Neutrophil (primary cell): ENCODE measurements at regions not wholly inside any gene's neighbourhood (a gene's known extent, or its start where the extent isn't known, plus 50 kb on each side); places are given as distances from the start of the nearest gene placed in this dataset.
"Not testable (repeated sequence)": the region's sequence is repeated elsewhere in the genome, so short reads cannot be mapped to it uniquely, and the experiment has no call there.

Experiments
- H3K27ac ChIP-seq: fragments of 200-600 bp; sonication (generic); 2 replicates; pipeline ENCODE4 v1.5.1; 2016; ENCODE audit warnings: mild to moderate bottlenecking, moderate library complexity
- H3K27me3 ChIP-seq: fragments of 200-600 bp; sonication (generic); 2 replicates; pipeline ENCODE4 v1.6.0; 2016; ENCODE audit warnings: mild to moderate bottlenecking
- H3K36me3 ChIP-seq: fragments of 200-600 bp; sonication (generic); 2 replicates; pipeline ENCODE4 v1.5.1; 2017
- H3K4me1 ChIP-seq, 2 experiments: fragments of 200-600 bp in 1 of 2; sonication (generic) in 1 of 2; 1 replicate in 1 of 2; 2 replicates in 1 of 2; pipeline versions ENCODE4 v1.5.1 to v1.6.1; 2013 to 2016; ENCODE audit warnings: low read depth in 1 of 2, low read length in 1 of 2, mild to moderate bottlenecking in 1 of 2, moderate library complexity in 1 of 2; ENCODE audit not compliant: control insufficient read depth in 1 of 2, insufficient read depth in 1 of 2
- H3K4me3 ChIP-seq, 2 experiments: fragments of 200-600 bp in 1 of 2; sonication (generic) in 1 of 2; 1 replicate in 1 of 2; 2 replicates in 1 of 2; pipeline ENCODE4 v1.5.1; 2013 to 2016; ENCODE audit warnings: low read depth in 1 of 2, low read length in 1 of 2, mild to moderate bottlenecking in 1 of 2, moderate library complexity in 1 of 2
- H3K9me3 ChIP-seq: fragments of 200-600 bp; sonication (generic); 2 replicates; pipeline ENCODE4 v1.5.1; 2016
- TF ChIP-seq, protein P1 (sequence below): fragments of 200-600 bp; sonication (generic); IDR thresholded peaks from 2 replicates; pipeline ENCODE4 v1.5.1; 2016; ENCODE audit warnings: antibody characterized with exemption

DNA sequence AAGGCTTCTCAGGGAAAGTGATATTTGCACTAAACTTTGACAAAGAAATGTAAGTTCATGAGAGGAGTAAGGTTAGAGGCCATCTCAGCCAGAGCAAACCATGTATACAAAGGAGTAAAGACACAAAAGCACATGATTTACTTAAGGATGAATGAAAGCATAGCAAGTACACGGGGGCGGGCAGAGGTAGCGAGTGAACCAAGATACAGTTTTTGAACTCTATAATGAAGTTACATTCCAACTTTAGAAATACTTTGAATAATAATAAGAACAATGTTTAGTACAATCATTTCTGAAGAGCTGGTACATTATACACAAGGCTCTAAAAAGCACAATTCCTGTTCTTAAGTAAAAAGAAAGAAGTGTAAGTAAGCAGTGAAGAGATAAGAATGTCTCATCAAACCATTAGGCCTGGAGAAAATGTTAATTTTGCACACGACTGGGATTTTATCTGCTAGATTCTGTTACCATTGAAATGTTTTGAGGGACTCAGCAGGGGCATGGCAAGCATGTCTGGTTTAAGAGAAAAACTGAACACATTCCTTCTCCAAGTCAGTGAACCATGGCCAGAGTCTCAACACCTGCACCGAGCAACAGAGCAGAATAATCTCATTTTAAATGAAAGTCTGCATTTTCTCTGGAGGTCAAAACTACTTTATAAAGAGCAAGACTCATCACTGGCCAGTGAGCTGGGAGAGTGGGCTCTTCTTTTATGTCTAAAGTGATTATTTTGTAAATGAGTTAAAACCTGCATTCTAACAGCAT is 147.6 kb upstream of the TRPM3 start:
- H3K4me1 ChIP-seq = no peaks in the 10 kb centered on the region

DNA sequence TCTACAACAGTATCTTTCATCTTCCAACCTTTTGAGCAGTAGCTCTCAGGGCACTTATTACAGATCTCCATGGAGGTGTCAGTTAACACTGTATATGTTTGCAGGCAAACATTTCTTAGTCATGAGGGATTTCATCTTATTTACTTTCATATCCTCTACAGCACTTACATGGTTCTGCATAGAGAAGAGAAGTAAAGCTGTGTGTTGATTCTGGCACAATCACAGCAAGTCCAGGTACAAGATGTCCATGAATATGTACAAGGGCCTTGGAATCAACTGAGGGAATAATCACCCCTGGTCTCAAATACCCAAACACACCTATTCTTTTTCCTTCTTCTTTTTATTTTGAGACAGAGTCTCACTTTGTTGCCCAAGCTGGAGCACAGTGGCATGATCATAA is 142.0 kb upstream of the TRPM3 start:
- Histone ChIP-seq H3K9me3 (no peaks in the 10 kb centered on the region), H3K36me3 (no peaks in the 10 kb centered on the region), H3K4me1 (no peaks in the 10 kb centered on the region), H3K27me3 (no peaks in the 10 kb centered on the region), H3K27ac (no peak overlapping the region), H3K4me3 (no peak overlapping the region)
- TF ChIP-seq, protein P1, sequence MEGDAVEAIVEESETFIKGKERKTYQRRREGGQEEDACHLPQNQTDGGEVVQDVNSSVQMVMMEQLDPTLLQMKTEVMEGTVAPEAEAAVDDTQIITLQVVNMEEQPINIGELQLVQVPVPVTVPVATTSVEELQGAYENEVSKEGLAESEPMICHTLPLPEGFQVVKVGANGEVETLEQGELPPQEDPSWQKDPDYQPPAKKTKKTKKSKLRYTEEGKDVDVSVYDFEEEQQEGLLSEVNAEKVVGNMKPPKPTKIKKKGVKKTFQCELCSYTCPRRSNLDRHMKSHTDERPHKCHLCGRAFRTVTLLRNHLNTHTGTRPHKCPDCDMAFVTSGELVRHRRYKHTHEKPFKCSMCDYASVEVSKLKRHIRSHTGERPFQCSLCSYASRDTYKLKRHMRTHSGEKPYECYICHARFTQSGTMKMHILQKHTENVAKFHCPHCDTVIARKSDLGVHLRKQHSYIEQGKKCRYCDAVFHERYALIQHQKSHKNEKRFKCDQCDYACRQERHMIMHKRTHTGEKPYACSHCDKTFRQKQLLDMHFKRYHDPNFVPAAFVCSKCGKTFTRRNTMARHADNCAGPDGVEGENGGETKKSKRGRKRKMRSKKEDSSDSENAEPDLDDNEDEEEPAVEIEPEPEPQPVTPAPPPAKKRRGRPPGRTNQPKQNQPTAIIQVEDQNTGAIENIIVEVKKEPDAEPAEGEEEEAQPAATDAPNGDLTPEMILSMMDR = no peak

More for the DNA sequence above, 147.6 kb upstream of the TRPM3 start:
- Histone ChIP-seq H3K9me3 (no peaks in the 10 kb centered on the region), H3K36me3 (no peaks in the 10 kb centered on the region), H3K27me3 (no peaks in the 10 kb centered on the region), H3K4me3 (no peak overlapping the region), H3K27ac (no peak overlapping the region)
- TF ChIP-seq, protein P1 = no peak

DNA sequence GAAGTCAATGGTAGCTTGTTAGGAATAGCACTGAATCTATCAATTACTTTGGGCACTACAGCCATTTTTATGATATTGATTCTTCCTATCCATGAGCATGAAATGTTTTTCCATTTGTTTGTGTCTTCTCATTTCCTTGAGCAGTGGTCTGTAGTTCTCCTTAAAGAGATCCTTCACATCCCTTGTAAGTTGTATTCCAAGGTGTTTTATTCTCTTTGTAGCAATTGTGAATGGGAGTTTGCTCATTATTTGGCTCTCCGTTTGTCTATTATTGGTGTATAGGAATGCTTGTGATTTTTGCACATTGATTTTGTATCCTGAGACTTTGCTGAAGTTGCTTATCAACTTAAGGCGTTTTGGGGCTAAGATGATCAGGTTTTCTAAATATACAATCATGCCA is 139.0 kb upstream of the TRPM3 start:
- H3K36me3 ChIP-seq, H3K4me3 ChIP-seq, H3K9me3 ChIP-seq, H3K27ac ChIP-seq, H3K4me1 ChIP-seq, H3K27me3 ChIP-seq: not testable (repeated sequence)

DNA sequence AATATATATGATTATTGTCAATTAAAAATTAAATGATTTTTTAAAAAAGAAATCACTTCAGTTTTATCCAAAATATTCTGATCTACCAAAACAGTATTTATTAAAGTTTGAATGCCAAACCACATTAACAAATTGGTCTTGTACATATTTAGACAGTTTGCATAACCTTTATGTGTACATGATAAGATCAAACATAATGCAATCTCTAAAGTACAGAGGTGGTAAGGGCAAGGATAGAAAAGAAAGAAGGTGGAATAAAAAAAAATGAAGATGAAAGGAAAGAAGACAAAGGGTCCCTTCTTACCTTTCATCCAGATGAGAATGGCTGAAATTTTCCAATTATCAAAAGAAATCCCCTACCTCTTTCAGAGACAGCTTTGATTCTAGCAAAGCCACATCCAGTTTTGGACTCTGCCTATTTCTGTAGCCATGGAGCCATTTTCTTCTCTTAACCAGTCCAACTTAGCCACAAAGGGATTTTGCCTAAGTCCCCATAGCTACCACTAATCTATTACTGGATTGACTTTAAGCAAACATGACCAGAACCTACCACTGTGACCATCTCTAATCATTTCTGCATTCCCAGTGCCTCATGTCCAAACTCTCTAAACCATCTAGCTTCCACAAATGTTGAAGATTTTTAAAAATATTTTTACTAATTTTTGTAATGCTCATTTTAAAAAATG is 133.3 kb upstream of the TRPM3 start:
- no peaks in the 10 kb centered on the region for H3K36me3 ChIP-seq
- H3K4me3 ChIP-seq = no peak overlapping the region
- TF ChIP-seq, protein P1 = no peak
- H3K27ac ChIP-seq = no peak overlapping the region
- H3K9me3 ChIP-seq = no peaks in the 10 kb centered on the region
- H3K27me3 ChIP-seq = no peaks in the 10 kb centered on the region
- H3K4me1 ChIP-seq = no peaks in the 10 kb centered on the region

DNA sequence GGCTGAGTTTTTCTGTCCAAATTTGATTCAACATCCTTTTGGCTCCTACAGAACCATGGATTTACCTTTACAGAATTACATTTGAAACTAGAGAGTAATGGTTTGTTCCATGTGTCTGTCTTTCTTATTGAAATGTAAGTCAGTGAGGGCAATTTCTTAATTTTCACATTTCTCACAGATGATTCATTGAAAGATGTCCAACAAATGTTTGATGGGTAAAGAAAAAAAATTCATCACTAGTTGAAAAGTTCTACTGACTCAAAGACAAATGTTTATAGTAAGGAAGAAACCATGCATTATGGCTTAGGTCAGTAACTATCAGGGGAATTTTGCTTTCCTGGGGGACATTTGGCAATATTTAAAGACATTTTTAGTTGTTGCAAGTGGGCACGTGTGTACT is 131.6 kb upstream of the TRPM3 start:
- no peaks in the 10 kb centered on the region for H3K4me1 ChIP-seq
- H3K27me3 ChIP-seq = no peaks in the 10 kb centered on the region
- no peak overlapping the region for H3K4me3 ChIP-seq
- TF ChIP-seq, protein P1 = no peak
- no peak overlapping the region for H3K27ac ChIP-seq
- no peaks in the 10 kb centered on the region for H3K36me3 ChIP-seq
- no peaks in the 10 kb centered on the region for H3K9me3 ChIP-seq

DNA sequence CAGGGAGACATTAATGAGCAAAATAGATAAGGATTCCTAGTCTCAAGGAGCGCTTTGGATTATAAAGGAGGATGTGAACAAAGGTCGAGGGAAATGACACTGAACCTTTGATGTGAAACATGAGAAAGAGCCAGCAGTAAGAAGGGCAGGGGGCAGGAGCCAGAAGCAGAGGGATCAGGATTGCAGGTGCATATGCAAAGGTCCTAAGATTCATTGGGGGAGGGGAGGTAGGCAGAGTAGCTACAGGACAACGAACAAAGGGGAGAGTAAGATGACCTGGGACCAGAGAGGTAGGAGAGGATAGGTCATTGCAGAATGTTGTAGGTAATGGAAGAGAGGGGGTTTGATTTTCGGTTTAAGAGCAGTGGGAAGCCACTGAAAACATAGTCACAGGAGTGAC is 129.2 kb upstream of the TRPM3 start:
- H3K27me3 ChIP-seq = no peaks in the 10 kb centered on the region
- H3K36me3 ChIP-seq = no peaks in the 10 kb centered on the region
- no peak overlapping the region for H3K27ac ChIP-seq
- H3K9me3 ChIP-seq = no peaks in the 10 kb centered on the region
- TF ChIP-seq, protein P1 = no peak
- no peak overlapping the region for H3K4me3 ChIP-seq
- no peaks in the 10 kb centered on the region for H3K4me1 ChIP-seq
